Prostate gland (tissue), 2 donors: ENCODE measurements at regions not wholly inside any gene's neighbourhood (a gene's known extent, or its start where the extent isn't known, plus 50 kb on each side); places are given as distances from the start of the nearest gene placed in this dataset.

Experiments used
- POLR2A ChIP-seq: fragments of 450-650 bp; IDR thresholded peaks from one replicate; pipeline ENCODE4 v1.6.1; 2016; ENCODE audit warnings: antibody characterized with exemption, mild to moderate bottlenecking
- POLR2AphosphoS5 ChIP-seq: sonication (generic); formaldehyde crosslinking; IDR thresholded peaks from one replicate; pipeline ENCODE4 v1.6.1; 2017; ENCODE audit warnings: antibody characterized with exemption
- TF ChIP-seq, protein P1 (sequence below), 4 experiments: fragments of 200-600 bp in 2 of 4; fragments of 450-650 bp in 2 of 4; sonication (generic) in 2 of 4; IDR thresholded peaks; 1 replicate in 3 of 4; 2 replicates in 1 of 4; pipeline ENCODE4 v1.5.1; 2016 to 2019; ENCODE audit warnings: antibody characterized with exemption in 4 of 4, mild to moderate bottlenecking in 2 of 4, moderate library complexity in 2 of 4

DNA sequence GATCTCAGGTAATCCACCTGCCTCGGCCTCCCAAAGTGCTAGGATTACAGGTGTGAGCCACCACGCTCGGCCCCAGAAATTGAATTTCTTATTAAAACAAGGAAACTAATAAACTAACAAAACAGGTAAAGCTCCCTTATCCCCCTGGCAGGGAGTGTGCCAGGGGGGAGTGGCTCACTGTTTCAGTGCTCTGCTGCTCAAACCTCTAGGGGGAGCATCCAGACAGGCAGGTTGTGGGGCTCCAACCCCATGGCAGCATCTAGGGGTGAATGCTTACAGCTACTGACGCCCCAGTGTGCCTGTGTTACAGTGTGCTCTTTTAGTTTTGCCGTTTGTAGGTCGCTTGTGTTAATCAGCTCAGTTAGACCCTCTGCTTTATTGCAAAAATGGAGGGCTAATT, 605.0 kb downstream of the GABRG1 start:
- TF ChIP-seq, protein P1, sequence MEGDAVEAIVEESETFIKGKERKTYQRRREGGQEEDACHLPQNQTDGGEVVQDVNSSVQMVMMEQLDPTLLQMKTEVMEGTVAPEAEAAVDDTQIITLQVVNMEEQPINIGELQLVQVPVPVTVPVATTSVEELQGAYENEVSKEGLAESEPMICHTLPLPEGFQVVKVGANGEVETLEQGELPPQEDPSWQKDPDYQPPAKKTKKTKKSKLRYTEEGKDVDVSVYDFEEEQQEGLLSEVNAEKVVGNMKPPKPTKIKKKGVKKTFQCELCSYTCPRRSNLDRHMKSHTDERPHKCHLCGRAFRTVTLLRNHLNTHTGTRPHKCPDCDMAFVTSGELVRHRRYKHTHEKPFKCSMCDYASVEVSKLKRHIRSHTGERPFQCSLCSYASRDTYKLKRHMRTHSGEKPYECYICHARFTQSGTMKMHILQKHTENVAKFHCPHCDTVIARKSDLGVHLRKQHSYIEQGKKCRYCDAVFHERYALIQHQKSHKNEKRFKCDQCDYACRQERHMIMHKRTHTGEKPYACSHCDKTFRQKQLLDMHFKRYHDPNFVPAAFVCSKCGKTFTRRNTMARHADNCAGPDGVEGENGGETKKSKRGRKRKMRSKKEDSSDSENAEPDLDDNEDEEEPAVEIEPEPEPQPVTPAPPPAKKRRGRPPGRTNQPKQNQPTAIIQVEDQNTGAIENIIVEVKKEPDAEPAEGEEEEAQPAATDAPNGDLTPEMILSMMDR (IDR thresholded peaks at IDR 0.05): no peak
- no peak for TF ChIP-seq POLR2A
- no peak for TF ChIP-seq POLR2AphosphoS5
